HG03175 (cell line): ENCODE measurements at regions not wholly inside any gene's neighbourhood (a gene's known extent, or its start where the extent isn't known, plus 50 kb on each side); places are given as distances from the start of the nearest gene placed in this dataset.
"Not testable (repeated sequence)": the region's sequence is repeated elsewhere in the genome, so short reads cannot be mapped to it uniquely, and the experiment has no call there.

Experiments
- ATAC-seq: cut with Tn5 transposase; IDR thresholded peaks from one replicate; pipeline ENCODE4 v1.9.1; 2021; ENCODE audit warnings: mild to moderate bottlenecking, moderate library complexity; ENCODE audit not compliant: unreplicated experiment

DNA sequence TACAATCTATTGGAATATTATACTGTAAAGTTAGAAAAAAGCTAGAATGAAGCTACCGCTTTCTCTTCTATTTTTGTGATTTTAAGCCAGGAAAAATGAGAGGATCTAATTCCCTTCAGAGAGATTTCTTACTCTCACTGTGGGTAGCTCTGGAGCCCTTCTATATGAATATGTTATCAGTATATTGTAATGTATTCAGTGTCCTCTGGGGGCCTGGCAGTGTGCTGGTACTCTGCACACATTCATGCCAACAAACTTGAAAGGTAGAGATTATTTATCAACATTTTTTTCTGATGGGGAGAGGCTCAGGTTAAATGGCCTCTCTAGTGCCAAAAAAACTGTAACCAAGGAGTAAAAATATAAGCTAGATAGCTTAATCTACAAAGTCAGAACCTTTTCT is 292.8 kb downstream of the TTC6 start:
- no peak for ATAC-seq

- no peak for ATAC-seq
Observed at GRCh38 chr14:37889087-37889486, 293.7 kb downstream of the TTC6 start.

GRCh38 chr14:37890095-37890494 is 294.7 kb downstream of the TTC6 start:
- no peak for ATAC-seq

GRCh38 chr14:37891500-37891899 is 296.1 kb downstream of the TTC6 start:
- ATAC-seq: not testable (repeated sequence)

DNA sequence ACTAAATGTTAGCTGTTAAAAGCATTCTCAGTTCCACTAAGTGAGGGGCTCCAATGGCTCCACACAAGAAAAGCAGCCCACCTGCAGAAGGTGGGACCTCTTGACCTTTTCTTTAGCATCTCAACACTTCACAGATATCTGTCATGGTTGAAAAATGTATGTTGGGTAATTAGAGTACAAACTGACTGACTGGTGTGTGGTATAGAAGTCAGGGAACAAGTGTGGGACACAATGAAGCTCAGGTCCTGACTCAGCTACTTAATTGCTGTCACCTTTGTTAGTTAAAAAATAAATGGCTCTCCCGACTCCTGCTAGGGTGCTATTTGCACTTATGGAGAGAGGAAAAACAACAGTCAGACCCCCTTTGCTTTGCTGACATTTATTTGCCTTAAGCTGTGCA is 299.0 kb downstream of the TTC6 start:
- ATAC-seq: no peak

DNA sequence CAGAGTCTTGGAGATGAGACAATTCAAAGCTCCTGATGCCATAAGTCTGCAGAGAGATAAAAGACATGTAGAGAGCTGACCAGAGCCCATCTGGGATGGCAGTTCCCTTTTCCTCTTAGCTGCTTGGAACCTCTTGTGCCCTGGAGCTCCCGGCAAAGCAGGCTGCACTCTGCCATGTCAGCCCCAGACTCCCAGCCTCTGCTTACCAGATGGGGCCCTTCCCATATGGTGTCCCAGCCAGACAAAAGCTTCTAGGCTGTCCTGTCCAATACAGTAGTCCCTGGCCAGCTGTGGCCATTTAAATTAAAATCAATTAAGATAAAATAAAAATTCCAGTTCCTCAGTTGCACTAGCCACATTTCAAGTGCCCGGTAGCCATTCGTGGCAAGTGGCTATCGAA is 303.9 kb downstream of the TTC6 start:
- ATAC-seq: no peak

- ATAC-seq: no peak
Observed at GRCh38 chr14:37900561-37900960, 305.1 kb downstream of the TTC6 start.

GRCh38 chr14:37901978-37902377 is 305.7 kb upstream of the SSTR1 start:
- ATAC-seq: no peak

GRCh38 chr14:37903343-37904191 is 304.1 kb upstream of the SSTR1 start:
- no peak for ATAC-seq

DNA sequence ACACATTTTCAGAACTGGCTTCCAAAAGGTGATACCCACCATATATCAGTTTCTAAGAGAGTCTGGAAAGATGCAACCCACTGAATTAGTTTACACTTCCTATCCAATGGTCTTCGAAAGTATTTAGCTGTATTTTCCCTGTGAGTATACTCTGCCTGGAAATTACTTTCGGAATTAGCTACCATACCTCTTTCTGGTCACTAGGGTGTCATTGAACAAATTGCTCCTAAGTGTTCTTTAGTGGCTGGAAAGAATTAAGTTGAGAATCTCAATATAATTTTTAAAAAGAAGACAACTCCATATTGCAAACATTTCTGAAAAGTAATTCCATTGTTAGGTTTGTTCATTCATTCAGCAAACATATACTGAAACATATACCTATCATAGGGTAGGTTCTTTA is 283.1 kb upstream of the SSTR1 start:
- no peak for ATAC-seq

GRCh38 chr14:37932008-37932407 is 275.7 kb upstream of the SSTR1 start:
- no peak for ATAC-seq

GRCh38 chr14:37932481-37932880 is 275.2 kb upstream of the SSTR1 start:
- ATAC-seq: no peak

DNA sequence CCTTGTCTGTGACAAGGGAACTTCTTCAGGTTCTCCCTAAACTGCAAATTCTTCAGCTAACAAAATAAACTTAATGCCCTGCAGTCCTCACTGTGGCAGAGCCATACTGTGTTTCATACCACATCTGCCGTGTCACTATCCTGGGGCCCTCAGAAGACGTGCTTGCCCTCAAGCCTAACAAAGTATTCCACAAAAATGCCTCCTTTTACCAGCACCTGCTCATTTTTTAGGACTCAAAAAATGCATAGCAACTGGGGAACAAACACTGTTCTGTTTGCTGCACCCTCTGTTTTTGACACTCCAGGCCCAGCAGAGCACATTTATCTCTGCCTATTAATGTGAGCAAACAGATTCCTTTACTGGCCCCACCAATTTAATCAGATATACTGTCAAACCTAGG is 270.7 kb upstream of the SSTR1 start:
- no peak for ATAC-seq

DNA sequence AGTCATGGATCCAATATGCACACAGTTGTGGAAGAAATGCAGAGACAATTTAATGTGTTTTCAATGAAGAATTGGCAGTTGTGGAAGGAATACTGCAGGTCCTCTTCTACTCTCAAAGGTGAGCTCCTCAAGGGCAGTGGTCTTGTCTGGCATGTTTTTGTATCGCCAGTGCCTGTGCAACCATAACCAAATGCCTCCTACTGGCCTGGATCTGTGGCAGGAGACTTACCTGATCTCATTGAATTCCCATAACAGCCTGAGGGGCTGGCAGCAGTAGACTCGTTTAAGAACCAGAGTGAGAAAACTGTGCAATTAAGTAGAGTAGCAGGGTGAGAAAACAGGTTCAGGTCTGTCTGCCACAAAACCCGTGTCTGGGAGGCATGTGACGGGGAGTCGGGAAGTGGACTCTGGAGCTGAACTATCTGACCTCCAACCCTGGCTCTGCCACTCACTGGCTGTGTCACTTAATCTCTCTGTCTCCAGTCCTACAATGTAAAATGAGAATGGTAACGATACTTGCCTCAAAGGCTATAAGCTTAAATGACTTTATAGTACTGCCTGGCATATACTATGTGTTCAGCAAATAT is 268.2 kb upstream of the SSTR1 start:
- no peak for ATAC-seq

- no peak for ATAC-seq
Observed at GRCh38 chr14:37945959-37946358, 261.7 kb upstream of the SSTR1 start.

DNA sequence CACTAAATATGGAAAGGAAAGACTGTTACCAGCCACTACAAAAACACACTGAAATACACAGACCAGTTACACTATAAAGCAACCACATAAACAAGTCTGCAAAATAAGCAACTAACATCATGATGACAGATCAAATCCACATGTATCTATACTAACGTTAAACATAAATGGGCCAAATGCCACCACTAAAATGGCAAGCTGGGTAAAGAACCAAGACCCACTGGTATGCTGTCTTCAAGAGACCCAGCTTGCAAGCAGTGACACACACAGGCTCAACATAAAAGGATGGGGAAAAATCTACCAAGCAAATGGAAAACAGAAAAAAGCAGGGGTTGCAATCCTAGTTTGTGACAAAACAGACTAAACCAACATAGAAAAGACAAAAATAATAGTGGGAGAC is 260.9 kb upstream of the SSTR1 start:
- ATAC-seq: no peak

GRCh38 chr14:37948266-37948665 is 259.4 kb upstream of the SSTR1 start:
- ATAC-seq: no peak

- ATAC-seq: no peak
Observed at GRCh38 chr14:37968664-37969240, 239.0 kb upstream of the SSTR1 start.

GRCh38 chr14:37969511-37969979 is 238.2 kb upstream of the SSTR1 start:
- ATAC-seq: no peak

DNA sequence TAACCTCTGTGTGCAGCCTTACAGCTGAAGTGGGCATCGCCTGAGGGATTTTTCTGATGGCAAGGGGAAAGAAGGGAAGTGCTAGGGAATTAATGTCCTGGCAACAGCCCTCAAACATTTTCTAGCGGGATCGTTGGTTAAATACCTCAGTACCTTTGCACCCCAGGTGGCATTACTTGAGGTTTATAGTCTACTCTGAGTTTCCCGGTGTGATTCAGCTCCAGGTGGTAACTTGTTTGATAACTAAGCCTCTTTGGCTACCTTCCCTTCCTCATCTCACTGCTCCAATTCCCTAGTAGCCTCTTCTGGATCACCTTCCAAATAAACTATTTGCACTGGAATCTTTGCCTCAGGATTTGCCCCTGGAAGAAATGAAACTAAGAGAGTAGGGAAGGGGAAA is 237.0 kb upstream of the SSTR1 start:
- ATAC-seq: no peak

DNA sequence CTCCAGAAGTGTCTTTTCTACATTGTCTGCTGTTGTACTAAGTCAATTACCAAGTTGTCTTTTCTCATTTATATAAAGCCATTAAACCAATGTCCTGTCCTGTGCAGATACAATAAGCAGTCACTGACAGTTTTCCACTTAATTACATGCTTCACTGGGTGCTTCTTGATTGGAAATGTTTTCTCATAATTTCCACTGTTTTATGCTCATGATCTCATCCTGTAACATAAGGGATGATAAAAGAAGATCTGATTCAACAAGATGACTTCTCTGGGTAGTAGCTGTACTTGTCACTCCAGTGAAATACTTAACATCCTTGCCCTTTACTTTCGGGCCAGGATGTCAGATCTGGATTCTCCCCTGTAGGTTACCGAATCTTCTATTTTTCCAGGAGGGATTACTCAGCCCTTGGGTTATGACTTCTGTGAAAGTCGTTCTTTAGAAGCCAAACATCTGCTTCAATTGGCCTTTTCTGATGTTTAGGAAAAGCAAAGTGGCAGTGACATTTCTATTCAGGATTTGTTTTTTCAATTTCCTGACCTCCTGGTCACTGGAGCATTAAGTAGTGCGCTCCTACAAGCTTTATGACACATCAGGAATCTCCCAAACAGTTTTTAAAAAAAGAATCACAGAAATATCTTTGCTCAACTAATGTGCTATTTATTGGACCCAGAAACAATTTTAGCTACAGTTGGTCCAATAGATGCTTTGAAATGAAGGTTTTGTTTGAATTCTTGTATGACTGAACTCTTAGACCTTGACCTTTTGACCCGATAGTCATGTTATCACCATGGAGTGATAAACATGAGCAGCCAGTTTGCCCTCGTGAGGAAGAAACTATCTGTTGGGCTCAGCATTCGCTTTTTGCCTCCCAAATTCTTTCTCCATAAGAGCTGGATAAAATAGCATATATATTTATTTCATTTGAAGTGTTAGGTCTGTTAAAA is 234.5 kb upstream of the SSTR1 start:
- ATAC-seq: no peak
